Muscle of back (tissue), 3 donors: ENCODE measurements at regions not wholly inside any gene's neighbourhood (a gene's known extent, or its start where the extent isn't known, plus 50 kb on each side); places are given as distances from the start of the nearest gene placed in this dataset.

ENCODE experiments used
- DNase-seq, 3 donors: peaks; one replicate each; pipeline versions ENCODE4 v3.0.0 to v3.0.0-alpha.2; 2013

GRCh38 chr10:78617115-78617514 is 451.7 kb upstream of the ZMIZ1 start:
- no peak for DNase-seq

GRCh38 chr10:78617631-78618030 is 451.1 kb upstream of the ZMIZ1 start:
- no peak for DNase-seq

GRCh38 chr10:78618050-78618449 is 450.7 kb upstream of the ZMIZ1 start:
- no peak for DNase-seq

- peak in 1 of 3 donors; percentile 20 for DNase-seq
These were observed 449.5 kb upstream of the ZMIZ1 start for GRCh38 chr10:78619115-78619851.

- no peak for DNase-seq
These were observed 448.9 kb upstream of the ZMIZ1 start for GRCh38 chr10:78619896-78620295.

- peak in 2 of 3 donors; percentile 10 to 41 for DNase-seq
These were observed 447.6 kb upstream of the ZMIZ1 start for GRCh38 chr10:78620985-78621799.

GRCh38 chr10:78623578-78624215 is 445.1 kb upstream of the ZMIZ1 start:
- peak in 1 of 3 donors; percentile 45 for DNase-seq

- DNase-seq: no peak
These were observed 444.0 kb upstream of the ZMIZ1 start for GRCh38 chr10:78624791-78625190.

- no peak for DNase-seq
These were observed 442.3 kb upstream of the ZMIZ1 start for GRCh38 chr10:78626471-78626870.

GRCh38 chr10:78627254-78627795 is 441.4 kb upstream of the ZMIZ1 start:
- no peak for DNase-seq

- no peak for DNase-seq
These were observed 439.8 kb upstream of the ZMIZ1 start for GRCh38 chr10:78628976-78629375.

GRCh38 chr10:78629773-78630172 is 439.0 kb upstream of the ZMIZ1 start:
- no peak for DNase-seq

- peak in 2 of 3 donors; percentile 34 to 78 for DNase-seq
These were observed 437.6 kb upstream of the ZMIZ1 start for GRCh38 chr10:78630944-78631838.

- DNase-seq: no peak
These were observed 434.4 kb upstream of the ZMIZ1 start for GRCh38 chr10:78634389-78634815.

GRCh38 chr10:78634835-78635234 is 433.9 kb upstream of the ZMIZ1 start:
- no peak for DNase-seq

- no peak for DNase-seq
These were observed 429.1 kb upstream of the ZMIZ1 start for GRCh38 chr10:78639629-78640028.

- DNase-seq: no peak
These were observed 427.8 kb upstream of the ZMIZ1 start for GRCh38 chr10:78640796-78641636.

GRCh38 chr10:78641693-78642092 is 427.1 kb upstream of the ZMIZ1 start:
- no peak for DNase-seq

- no peak for DNase-seq
These were observed 426.4 kb upstream of the ZMIZ1 start for GRCh38 chr10:78642269-78642816.

- no peak for DNase-seq
These were observed 425.3 kb upstream of the ZMIZ1 start for GRCh38 chr10:78643513-78643912.
